Omental fat pad (tissue), 3 donors: ENCODE measurements at regions not wholly inside any gene's neighbourhood (a gene's known extent, or its start where the extent isn't known, plus 50 kb on each side); places are given as distances from the start of the nearest gene placed in this dataset.
A peak's percentile ranks its signal among the peaks of the same experiment; 100 is the strongest.

ENCODE experiments used
- ATAC-seq: fragments of 150-250 bp; one replicate; pipeline ENCODE4 v1.9.1; 2016; ENCODE audit warnings: mild to moderate bottlenecking, moderate library complexity; ENCODE audit not compliant: low FRiP score
- DNase-seq: peaks from one replicate; pipeline ENCODE4 v3.0.0-alpha.2; 2019; ENCODE audit warnings: low spot score
- TF ChIP-seq, protein P1 (sequence below), 3 donors: fragments of 450-650 bp; IDR thresholded peaks; one replicate each; pipeline ENCODE4 v1.5.1; 2016 to 2017; ENCODE audit warnings: antibody characterized with exemption in 3 of 3, mild to moderate bottlenecking in 3 of 3, moderate library complexity in 2 of 3

DNA sequence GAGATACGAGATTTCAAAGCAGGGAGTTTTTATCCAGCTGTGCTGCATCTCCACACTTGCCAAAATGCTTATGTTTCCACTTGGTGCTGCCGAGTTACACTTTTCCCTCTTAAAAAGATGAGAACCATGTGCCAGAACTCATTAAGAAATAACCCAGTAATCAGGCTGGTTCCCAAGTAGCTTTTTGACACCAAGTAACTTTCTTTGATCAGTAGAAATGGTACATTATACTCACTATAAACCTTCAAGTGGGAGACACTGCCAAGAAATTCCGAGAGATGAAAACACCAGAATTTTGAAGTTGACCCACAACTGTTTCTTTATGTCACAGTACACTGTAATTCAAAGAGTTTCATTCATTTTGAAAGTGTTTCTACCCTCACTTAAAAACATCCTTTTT lies 164.6 kb upstream of the CCDC54 start:
- DNase-seq (no peak), ATAC-seq (no peak)
- TF ChIP-seq, protein P1, sequence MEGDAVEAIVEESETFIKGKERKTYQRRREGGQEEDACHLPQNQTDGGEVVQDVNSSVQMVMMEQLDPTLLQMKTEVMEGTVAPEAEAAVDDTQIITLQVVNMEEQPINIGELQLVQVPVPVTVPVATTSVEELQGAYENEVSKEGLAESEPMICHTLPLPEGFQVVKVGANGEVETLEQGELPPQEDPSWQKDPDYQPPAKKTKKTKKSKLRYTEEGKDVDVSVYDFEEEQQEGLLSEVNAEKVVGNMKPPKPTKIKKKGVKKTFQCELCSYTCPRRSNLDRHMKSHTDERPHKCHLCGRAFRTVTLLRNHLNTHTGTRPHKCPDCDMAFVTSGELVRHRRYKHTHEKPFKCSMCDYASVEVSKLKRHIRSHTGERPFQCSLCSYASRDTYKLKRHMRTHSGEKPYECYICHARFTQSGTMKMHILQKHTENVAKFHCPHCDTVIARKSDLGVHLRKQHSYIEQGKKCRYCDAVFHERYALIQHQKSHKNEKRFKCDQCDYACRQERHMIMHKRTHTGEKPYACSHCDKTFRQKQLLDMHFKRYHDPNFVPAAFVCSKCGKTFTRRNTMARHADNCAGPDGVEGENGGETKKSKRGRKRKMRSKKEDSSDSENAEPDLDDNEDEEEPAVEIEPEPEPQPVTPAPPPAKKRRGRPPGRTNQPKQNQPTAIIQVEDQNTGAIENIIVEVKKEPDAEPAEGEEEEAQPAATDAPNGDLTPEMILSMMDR (IDR thresholded peaks at IDR 0.05), result no peak

DNA sequence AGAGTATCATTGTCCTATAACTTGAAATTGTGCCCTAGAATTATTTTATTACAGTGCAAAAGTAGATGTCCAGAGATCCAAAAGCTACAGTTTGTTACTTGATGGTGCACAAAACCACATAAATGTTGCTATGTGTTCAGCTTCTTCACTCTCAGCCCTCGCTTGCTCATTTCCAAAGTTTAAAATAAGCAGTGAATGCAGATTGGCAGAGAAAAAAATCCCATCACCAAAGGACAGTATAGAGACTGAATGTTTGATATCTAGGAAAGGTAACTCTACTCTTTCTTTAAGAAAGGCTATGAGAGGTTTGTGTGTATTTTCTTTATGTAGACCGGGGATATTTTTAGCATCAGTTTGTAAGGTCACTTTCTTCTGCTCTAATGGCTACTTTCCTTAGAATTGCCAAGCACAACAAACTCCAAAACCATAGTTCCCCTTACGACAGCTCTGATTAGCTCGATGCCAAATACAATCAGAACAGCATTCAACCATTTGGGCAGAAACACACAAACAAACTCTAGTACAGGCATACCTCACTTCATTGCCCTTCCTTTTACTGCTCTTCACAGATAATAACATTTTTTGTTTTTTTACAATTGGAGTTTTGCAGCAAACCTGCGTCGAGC lies 164.1 kb upstream of the CCDC54 start:
- DNase-seq (no peak), ATAC-seq (no peak)
- TF ChIP-seq, protein P1 (IDR thresholded peaks at IDR 0.05), result no peak

DNA sequence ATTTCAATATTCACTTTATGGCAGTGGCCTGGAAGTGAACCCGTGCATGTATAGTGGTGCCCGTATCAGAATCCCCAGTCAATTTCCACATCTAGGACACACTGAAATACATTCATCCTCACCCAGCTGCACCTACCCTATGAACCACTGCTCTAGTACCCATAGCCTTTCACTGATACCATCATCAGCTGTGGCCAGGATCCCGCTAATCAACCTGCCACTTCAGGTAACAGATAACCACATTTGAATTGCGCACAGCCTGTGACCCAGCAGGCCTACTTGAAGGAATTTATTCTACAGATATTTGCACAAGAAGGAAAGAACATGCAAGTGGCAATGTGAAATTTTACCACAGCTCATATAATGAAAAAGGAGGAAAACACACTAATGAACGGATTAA lies 161.0 kb upstream of the CCDC54 start:
- ATAC-seq (no peak), DNase-seq (no peak)
- TF ChIP-seq, protein P1 (IDR thresholded peaks at IDR 0.05), result no peak

DNA sequence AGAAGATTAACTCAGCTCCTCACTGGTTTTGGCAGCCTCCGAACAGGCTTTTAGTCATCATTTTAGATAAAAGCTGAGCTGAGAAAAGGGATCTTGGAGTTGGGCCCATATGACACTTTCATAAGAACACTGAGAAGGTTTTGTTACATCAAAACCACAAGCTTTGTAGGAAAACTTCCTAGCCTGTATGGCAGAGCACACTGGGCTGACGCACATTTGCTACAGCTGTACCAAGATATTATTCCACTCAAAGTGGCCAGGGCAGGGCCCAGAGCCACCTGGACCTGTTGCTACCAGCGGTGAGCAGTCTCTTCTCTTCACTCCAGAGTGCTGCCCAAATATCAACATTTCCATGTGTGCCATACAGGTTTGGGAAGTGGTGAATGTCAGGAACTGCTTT lies 160.5 kb upstream of the CCDC54 start:
- ATAC-seq (peak; percentile 85), DNase-seq (no peak)
- TF ChIP-seq, protein P1 (IDR thresholded peaks at IDR 0.05), result no peak

DNA sequence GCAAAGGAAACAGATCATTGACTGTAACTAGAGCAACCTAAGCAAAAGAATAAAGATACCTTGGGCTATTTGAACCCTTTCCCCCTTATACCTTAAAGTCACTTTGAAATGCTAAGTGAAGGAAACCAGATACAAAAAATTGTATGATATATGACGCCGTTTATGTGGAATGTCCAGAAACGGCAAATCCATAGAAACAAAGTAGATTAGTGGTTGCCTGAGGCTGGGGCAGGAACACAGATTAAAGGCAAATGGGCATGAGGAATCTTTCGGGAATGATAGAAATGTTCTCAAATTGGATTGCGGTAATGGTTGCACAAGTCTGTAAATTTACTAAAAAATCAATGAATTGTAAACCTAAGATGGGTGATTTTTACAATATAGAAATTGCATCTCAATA lies 160.1 kb upstream of the CCDC54 start:
- TF ChIP-seq, protein P1 (IDR thresholded peaks at IDR 0.05), result no peak
- ATAC-seq, result peak; percentile 81
- no peak for DNase-seq

DNA sequence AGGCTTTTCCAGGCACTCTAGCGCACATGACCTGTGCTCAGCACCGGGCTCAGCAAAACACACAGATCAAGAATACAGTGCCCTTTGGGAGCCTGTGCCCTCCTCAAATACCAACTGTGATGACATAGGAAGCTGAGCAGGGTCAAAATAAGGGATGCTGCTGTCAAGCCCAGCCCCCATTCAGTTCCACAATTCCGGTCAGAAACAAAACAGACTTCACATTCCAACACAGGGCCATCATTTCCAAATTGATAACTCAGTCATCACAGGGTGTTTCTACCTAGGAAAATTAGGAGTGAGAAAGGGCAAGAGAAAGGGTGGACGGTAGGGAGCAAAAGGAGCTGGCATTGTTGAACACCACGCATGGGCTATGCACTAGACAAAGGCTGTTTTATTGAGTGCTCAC lies 158.4 kb upstream of the CCDC54 start:
- TF ChIP-seq, protein P1 (IDR thresholded peaks at IDR 0.05), result no peak
- ATAC-seq (no peak), DNase-seq (no peak)

DNA sequence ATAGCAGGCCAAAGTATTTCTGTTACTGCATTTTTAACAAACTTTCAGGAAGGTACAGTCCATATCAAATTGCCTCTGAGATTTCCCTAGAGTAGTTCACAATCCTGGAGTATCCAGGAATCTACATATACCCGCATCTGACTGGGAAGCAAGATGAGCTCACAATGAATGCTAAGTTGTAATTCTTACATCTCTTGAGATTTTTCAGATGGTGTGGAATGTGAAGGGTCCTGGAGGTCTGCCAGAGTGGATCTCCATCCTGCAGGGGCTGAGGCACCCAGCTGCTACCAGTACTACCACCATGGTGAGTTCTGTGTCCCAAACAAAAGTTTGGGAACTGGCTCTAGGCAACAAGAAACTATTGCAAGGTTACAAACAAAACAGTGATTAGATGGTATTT lies 156.7 kb upstream of the CCDC54 start:
- DNase-seq (no peak), ATAC-seq (no peak)
- TF ChIP-seq, protein P1 (IDR thresholded peaks at IDR 0.05), result no peak
